OCI-LY3 (cell line): ENCODE measurements at regions not wholly inside any gene's neighbourhood (a gene's known extent, or its start where the extent isn't known, plus 50 kb on each side); places are given as distances from the start of the nearest gene placed in this dataset.

Experiments used
- CTCF ChIP-seq: fragments of 200-600, 300-600 bp; sonication (generic); IDR thresholded peaks from 2 replicates; pipeline ENCODE4 v1.5.1; 2014; ENCODE audit warnings: antibody characterized with exemption, low read length, low read depth
- EZH2phosphoT487 ChIP-seq: fragments of 200-600 bp; shearing (Covaris generic); IDR thresholded peaks from 2 replicates; pipeline ENCODE4 v1.6.1; 2018; ENCODE audit warnings: antibody characterized with exemption, mixed run types, low read depth

DNA sequence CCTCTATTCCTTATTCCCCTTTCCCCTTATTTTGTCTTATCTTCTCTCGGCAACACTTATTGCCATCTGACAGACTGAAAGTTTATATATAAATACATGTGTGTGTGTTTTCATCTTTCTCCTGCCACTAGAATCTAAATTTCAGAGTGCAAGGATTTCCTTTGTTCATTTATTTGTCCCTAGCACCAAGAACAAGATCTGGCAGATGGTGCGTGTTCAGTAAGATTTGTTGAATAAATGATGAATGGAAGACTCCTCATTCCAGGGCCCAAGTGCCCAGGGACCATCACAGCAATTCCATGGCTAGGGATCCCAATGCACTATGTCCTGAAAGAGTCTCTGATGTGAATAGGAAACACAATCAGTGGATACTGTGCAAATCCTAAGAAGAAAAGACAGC lies 97.9 kb upstream of the EEA1 start:
- TF ChIP-seq CTCF (no peak), EZH2phosphoT487 (no peak)
